ENCODE measurements at regions not wholly inside any gene's neighbourhood (a gene's known extent, or its start where the extent isn't known, plus 50 kb on each side); places are given as distances from the start of the nearest gene placed in this dataset.

- no peak overlapping the region for H2AFZ ChIP-seq (ENCODE audit: low read depth)
- no peaks in the 10 kb centered on the region for H3K79me2 ChIP-seq (ENCODE audit: insufficient read depth, low read depth)
- no peak overlapping the region for H3K4me3 ChIP-seq (IDR thresholded peaks at IDR 0.05; ENCODE audit: insufficient read depth, low read depth, low read length)
- no peaks in the 10 kb centered on the region for H3K4me1 ChIP-seq (ENCODE audit: low read depth, poor library complexity, severe bottlenecking)
- H3K4me2 ChIP-seq, result no peak overlapping the region
- H4K20me1 ChIP-seq (ENCODE audit: insufficient read depth), result no peaks in the 10 kb centered on the region
- no peak for TF ChIP-seq CTCF (conservative IDR thresholded peaks at IDR 0.05; ENCODE audit: low read depth, low read length)
- no peak overlapping the region for H3K27ac ChIP-seq
- no peaks in the 10 kb centered on the region for H3K27me3 ChIP-seq (ENCODE audit: insufficient read depth, low read depth)
- no peaks in the 10 kb centered on the region for H3K36me3 ChIP-seq (ENCODE audit: insufficient read depth)
- no peak overlapping the region for H3K9ac ChIP-seq
Observed at GRCh38 chr10:111837985-111838384, 345.6 kb downstream of the GPAM start.

- no peaks in the 10 kb centered on the region for H3K27me3 ChIP-seq (ENCODE audit: insufficient read depth, low read depth)
- H3K27ac ChIP-seq, result no peak overlapping the region
- no peak overlapping the region for H3K4me2 ChIP-seq
- H3K79me2 ChIP-seq (ENCODE audit: insufficient read depth, low read depth), result no peaks in the 10 kb centered on the region
- no peak overlapping the region for H3K9ac ChIP-seq
- no peaks in the 10 kb centered on the region for H3K4me1 ChIP-seq (ENCODE audit: low read depth, poor library complexity, severe bottlenecking)
- no peak for TF ChIP-seq CTCF (conservative IDR thresholded peaks at IDR 0.05; ENCODE audit: low read depth, low read length)
- no peaks in the 10 kb centered on the region for H4K20me1 ChIP-seq (ENCODE audit: insufficient read depth)
- H3K4me3 ChIP-seq (IDR thresholded peaks at IDR 0.05; ENCODE audit: insufficient read depth, low read depth, low read length), result no peak overlapping the region
- no peaks in the 10 kb centered on the region for H3K36me3 ChIP-seq (ENCODE audit: insufficient read depth)
- no peak overlapping the region for H2AFZ ChIP-seq (ENCODE audit: low read depth)
Observed at GRCh38 chr10:111840546-111840945, 343.0 kb downstream of the GPAM start.

GRCh38 chr10:111852801-111853200 is 330.8 kb downstream of the GPAM start:
- no peak for TF ChIP-seq CTCF (conservative IDR thresholded peaks at IDR 0.05; ENCODE audit: low read depth, low read length)
- H3K4me1 ChIP-seq (ENCODE audit: low read depth, poor library complexity, severe bottlenecking), result no peaks in the 10 kb centered on the region
- H3K27me3 ChIP-seq (ENCODE audit: insufficient read depth, low read depth), result no peaks in the 10 kb centered on the region
- H3K36me3 ChIP-seq (ENCODE audit: insufficient read depth), result no peaks in the 10 kb centered on the region
- no peak overlapping the region for H3K9ac ChIP-seq
- no peak overlapping the region for H3K27ac ChIP-seq
- no peak overlapping the region for H2AFZ ChIP-seq (ENCODE audit: low read depth)
- no peaks in the 10 kb centered on the region for H4K20me1 ChIP-seq (ENCODE audit: insufficient read depth)
- no peaks in the 10 kb centered on the region for H3K79me2 ChIP-seq (ENCODE audit: insufficient read depth, low read depth)
- no peak overlapping the region for H3K4me3 ChIP-seq (IDR thresholded peaks at IDR 0.05; ENCODE audit: insufficient read depth, low read depth, low read length)
- H3K4me2 ChIP-seq, result no peak overlapping the region

- H3K27ac ChIP-seq, result no peak overlapping the region
- H3K27me3 ChIP-seq (ENCODE audit: insufficient read depth, low read depth), result no peaks in the 10 kb centered on the region
- H3K79me2 ChIP-seq (ENCODE audit: insufficient read depth, low read depth), result no peaks in the 10 kb centered on the region
- H3K4me3 ChIP-seq (IDR thresholded peaks at IDR 0.05; ENCODE audit: insufficient read depth, low read depth, low read length), result no peak overlapping the region
- TF ChIP-seq CTCF (conservative IDR thresholded peaks at IDR 0.05; ENCODE audit: low read depth, low read length), result no peak
- H4K20me1 ChIP-seq (ENCODE audit: insufficient read depth), result no peaks in the 10 kb centered on the region
- no peak overlapping the region for H2AFZ ChIP-seq (ENCODE audit: low read depth)
- no peaks in the 10 kb centered on the region for H3K4me1 ChIP-seq (ENCODE audit: low read depth, poor library complexity, severe bottlenecking)
- H3K36me3 ChIP-seq (ENCODE audit: insufficient read depth), result no peaks in the 10 kb centered on the region
- H3K9ac ChIP-seq, result no peak overlapping the region
- no peak overlapping the region for H3K4me2 ChIP-seq
Observed at GRCh38 chr10:111856631-111857030, 326.9 kb downstream of the GPAM start.

- Histone ChIP-seq H3K79me2 (ENCODE audit: insufficient read depth, low read depth) (no peaks in the 10 kb centered on the region), H3K4me3 (IDR thresholded peaks at IDR 0.05; ENCODE audit: insufficient read depth, low read depth, low read length) (no peak overlapping the region), H3K9ac (no peak overlapping the region), H2AFZ (ENCODE audit: low read depth) (no peak overlapping the region), H3K36me3 (ENCODE audit: insufficient read depth) (no peaks in the 10 kb centered on the region), H3K27me3 (ENCODE audit: insufficient read depth, low read depth) (no peaks in the 10 kb centered on the region), H3K4me1 (ENCODE audit: low read depth, poor library complexity, severe bottlenecking) (no peaks in the 10 kb centered on the region), H3K27ac (no peak overlapping the region), H3K4me2 (no peak overlapping the region), H4K20me1 (ENCODE audit: insufficient read depth) (no peaks in the 10 kb centered on the region)
- no peak for TF ChIP-seq CTCF (conservative IDR thresholded peaks at IDR 0.05; ENCODE audit: low read depth, low read length)
Observed at GRCh38 chr10:111865550-111865949, 318.0 kb downstream of the GPAM start.

Measured in KMS-11 (cell line).